ENCODE measurements at regions not wholly inside any gene's neighbourhood (a gene's known extent, or its start where the extent isn't known, plus 50 kb on each side); places are given as distances from the start of the nearest gene placed in this dataset.

DNA sequence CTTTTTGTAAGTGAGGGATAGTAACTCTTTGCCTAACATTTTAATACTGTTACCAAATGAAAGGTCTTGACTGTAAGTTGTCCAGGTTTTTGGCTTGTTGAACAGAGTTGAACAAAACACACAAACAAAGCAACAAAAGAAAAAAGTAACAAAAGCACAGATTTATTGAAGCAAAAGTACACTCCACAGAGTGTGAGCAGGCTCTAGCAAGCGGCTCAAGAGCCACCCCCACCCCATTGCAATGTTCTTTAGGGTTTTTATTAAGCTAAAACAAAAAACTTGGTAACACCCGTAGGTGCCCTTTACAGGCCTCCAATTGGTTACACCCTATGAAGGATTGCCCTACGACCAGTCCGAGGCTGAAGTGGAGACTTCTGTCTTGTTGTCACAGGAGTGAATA, 197.4 kb upstream of the MAP3K1 start:
- no peak for DNase-seq

DNA sequence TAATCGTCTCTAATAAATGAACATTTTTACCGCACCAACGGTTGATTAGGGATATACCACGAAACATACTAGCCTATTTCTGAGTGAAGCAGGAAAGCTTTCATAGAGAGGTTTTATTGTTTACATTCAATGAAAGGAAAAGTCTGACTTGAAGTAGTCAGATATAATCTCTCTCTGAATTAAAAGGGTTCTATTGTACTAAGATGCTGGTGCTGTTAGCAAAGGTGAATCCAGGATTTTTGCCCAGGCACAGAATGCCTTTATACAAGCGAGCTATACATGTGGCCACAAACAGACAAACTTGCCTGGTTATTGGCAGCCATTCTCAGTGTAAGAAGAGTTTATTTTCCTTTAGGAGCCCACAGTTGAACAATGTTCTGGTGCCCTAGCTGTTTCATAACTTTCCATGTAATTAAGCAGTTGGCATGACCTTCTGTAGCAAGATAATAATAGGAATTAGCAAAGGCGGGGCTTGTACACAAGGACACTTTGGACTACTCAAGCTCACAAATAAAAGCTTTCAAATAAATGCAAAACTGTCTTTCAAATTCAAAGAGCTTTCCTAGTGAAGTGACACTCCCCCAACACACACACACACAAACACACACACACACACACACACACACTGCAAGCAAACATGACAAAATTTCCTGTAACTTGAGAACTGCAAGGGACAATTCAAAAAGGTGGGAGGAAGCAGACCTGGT, 198.7 kb upstream of the MAP3K1 start:
- DNase-seq: no peak

DNA sequence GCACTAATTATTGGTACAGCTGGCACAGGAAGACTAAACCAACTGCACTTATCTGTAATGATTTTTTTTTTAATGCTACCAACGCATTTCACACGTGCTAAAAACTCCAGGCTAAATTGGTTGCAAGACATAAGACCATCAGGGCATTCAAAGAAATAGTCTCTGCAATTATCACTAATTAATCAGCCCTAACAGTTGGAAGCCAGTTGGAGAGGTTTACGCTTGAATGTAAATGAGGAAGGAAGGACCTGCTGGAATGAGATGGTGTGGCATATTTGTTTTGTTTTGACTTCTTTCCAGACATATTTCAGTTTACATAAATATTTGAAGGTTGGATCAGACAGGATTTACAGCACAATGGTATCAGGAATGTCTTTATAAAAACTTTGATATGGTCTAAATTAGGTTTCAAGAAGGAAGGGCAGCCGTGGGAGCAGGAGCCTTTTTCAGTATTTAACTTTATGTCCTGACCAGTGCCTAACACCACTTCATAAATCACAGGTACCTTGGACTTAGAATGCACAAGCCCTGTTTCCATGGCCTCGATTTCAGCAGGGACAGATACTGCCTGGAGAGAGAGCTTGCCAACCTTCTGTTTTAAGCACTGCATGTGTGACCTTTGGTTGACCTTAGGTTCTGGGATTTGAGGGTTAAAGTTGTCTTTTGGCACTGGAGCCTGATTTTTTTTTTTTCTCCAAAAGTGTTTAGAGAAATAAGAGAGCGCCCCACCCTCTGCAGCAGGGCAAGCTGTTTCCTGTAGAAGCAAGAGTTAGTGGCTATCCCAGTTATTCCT, 199.8 kb upstream of the MAP3K1 start:
- no peak for DNase-seq

DNA sequence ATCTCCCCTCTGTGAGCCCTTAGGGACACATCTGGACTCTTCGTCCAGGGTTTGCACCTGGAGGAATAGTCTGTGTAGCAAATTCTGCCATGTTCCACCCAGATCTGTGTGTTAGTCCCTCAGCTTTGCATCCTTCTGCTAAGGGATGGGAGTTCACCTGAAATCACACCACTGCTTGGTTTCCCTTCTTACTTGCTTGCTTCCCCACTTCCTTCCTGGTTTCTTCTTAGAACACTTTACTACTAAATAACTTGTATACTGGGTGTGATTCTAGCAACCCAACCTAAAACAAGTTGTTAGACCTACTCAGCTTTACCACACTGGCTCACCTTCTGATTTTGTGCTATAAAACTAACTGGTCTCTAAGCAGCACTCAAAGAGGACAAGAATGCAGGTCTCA, 202.6 kb upstream of the MAP3K1 start:
- DNase-seq: no peak

DNA sequence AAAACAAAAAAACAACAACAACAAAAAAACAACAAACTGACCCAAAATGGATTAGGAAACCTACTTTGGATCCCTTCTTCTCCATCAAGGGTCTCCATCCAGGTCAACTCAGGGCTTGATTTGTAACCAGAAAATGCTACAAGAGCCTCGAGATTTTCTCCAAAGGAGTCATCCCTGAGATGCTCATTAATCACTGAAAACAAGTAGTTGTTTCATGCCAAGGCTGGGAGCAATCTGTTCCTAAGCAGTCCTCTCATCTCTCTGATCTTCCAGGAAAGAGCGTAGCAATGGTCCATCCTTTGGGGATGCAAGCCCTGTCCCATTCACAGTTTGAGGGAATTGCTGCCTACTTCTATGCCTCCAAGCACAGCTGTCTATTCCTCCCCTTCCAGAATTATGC, 203.0 kb upstream of the MAP3K1 start:
- DNase-seq: no peak

DNA sequence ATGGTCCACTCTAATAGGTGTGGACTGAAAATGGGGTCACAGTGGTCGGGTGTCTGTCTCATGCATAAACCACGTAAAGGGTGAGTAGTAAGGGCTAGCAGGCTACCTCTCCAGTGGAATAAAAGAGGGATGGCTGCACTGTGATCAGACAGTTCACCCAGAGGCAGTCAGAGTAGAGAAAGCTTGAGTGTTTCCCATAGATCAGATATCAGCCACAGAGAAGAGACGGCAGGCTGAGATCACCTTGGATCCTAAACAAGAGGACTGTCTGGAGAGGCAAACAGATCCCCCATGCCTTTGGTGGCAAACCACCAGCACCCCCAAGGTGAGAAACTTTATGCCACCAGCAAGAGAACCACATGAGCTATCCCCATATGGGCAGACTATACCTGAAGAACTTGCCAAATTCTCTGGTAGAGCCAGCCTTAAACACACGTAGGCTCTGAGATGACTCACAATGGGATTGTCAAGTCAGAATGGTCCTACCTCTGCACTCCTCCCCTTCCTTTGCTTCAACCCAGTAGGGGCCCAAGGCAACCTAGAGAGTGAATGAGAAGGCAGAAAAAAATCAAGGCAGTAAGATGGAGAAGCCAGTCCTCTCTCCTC, 205.2 kb upstream of the MAP3K1 start:
- no peak for DNase-seq

DNA sequence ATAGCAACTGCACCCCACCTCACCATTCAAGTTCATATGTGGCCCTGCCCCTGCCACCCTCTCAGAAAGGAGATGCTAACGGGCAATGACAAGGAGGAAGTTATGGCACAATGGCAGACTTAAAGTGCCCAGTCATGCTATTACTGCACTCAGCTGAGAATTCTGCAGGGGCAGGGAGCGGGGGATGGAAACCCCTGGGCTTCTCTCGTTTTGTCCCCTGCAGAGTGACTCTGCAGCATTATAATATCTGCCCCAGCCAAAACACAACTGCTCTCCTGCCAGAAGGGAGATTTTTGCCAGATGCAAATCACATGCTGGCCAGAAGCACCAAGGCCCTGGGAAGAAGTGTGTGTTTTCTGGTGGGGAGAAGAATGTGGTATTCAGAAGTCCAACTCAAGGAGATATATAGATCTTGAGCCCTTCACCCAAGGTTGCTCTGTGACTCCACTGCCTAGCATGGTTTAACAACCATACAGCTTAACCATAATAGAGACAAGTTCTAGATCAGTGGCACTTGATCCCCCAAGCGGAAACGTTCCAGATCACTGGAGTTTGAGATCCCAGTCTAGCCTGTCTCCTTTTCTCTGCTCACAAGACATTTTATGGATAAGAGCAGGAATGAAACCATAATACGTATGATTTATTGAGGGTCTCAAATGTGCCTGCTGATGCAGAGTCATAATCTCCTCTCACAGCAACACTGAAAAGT, 207.0 kb upstream of the MAP3K1 start:
- DNase-seq: no peak

DNA sequence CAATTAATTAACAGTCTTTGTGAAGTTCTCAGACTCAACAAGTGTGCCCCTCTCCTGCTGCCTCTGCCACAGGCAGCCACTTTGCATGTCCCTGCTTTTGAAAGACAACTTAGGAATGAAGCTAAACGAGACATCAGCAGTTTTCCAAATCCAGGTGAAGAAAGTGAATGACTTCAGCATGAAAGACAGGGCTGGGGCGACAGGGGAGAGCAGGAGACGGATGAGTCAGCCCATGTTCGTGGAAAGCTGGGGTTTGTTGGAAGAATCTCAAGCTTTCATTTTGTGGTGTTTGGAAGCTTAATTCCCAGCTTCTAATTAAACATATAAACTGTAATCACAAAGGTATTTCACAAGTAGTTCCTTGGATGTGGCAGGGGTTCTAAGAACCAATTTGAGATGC, 207.8 kb upstream of the MAP3K1 start:
- DNase-seq: no peak

DNA sequence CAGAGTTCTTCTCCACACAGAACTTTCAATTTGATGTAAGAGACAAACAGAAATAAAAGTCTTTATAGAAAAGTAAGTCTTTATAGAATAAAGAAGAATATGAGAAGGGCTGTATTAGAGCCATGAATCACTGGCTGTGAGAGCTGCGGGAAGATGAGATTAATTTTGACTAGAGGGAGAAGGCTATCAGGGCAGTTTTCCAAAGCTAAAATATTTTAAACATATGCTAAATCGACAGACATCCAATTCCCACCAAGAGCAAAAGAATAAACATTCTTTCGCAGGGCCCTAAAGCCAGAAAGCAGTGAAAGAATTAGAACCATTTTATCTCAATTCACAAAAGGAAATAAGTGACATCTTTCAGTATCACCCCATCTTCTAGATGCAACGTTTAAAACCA, 208.3 kb upstream of the MAP3K1 start:
- peak; percentile 14 for DNase-seq

DNA sequence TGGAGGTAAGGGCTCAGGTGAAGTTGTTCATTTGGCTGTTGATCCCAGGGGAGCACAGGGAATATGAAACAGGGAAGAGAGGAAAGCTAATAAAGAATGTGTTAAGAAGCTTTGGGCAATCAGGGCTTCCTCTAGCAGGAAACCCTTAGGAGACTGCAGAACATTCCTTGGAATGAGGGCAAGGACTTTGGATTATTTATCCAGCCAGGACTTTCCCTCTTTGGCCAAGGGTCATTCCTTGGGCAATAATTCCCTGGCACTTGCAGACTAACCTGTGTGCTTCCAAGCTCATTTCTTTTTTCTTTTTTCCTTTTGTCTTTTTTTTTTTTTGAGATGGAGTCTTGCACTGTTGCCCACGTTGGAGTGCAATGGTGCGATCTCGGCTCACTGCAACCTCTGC, 209.2 kb upstream of the MAP3K1 start:
- DNase-seq: no peak

DNA sequence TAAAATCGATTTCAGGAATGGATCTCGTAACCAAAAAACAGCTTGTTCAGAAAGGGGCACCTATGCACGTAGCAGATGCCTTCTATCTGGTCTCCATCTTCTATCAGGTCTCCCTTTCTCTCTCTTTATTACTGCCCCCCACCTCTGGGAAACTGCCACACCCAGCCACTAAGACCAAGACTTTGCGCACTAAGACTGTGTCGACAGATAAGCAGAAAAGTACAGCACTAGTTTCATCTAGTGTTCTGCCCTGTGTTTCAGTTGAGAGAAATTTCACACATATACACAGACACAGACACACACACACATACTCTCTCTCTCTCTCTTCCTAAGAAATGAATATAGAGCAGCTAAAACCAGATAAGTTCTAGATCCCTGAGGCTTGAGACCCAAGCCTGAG, 210.1 kb upstream of the MAP3K1 start:
- no peak for DNase-seq

DNA sequence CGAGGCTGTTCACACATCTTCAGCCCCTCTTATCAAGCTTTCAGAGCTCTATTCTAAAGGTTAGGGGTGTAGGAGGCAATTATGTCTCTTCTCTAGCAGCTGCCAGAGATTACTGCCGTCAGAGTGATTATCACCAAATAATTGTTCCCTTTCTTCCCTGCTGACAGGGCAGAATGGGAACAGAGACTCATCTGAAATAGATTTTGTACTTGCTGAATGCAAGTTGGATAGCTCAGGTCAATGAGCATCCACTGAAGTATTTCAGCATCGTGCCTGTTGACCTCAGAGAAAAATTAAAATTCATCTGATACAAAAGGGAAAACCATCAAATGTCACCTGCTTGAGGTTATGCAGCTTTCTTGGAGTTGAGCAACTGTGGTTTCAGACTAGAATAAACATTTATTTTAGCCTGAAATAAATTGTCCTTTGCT, 213.7 kb upstream of the MAP3K1 start:
- DNase-seq: no peak

DNA sequence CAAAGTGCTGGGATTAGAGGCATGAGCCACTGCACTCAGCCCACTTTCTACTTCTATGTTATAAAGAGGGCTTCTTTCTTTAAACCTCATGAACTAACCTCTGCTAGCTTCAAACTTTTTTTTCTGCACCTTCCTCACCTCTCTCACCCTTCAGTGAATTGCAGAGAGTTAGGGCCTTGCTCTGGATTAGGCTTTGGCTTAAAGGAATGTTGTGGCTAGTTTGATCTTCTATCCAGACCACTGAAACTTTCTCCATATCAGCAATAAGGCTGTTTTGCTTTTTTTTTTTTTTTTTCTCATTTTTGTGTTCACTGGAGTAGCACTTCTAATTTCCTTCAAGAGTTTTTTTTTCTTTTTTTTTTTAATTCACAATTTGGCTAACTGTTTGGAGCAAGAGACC, 216.4 kb upstream of the MAP3K1 start:
- DNase-seq: no peak

DNA sequence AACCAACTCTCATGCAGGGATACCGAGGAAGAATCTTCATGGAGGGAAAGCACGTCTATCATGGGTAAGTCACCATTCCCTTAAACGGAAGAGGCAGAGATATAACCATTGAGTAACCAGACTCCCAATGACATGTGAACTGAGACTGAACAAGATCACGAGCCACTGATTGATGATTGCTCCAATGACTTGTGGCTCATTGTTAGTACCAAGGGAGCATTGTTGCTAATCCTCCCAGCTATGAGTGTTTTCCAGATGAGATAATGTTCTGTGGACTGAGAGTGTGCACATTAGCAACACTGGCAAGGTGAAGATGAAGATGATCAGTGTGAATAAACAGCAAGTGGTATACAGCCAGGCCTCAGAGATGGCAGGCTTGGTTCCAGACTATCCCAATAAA, 219.2 kb upstream of the MAP3K1 start:
- no peak for DNase-seq

DNA sequence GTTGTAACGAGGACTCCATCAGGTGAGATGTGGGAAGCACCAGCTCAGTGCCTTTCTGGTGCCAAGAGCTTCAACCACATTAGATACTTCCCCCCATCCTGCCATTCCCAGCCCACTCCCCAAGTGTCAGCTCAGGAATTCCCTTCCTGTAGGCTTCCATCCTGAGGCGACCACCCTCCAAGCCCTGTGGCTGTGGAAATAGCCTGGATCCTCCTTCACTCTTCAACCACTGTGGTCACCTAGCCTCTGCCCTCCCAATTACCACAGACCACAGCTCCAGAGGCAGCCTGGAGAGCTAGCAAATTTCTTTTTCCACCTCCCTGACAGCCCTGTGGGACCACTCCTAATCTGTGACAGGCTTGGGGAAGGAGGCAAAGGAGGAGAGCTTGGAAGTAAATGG, 219.8 kb upstream of the MAP3K1 start:
- no peak for DNase-seq

DNA sequence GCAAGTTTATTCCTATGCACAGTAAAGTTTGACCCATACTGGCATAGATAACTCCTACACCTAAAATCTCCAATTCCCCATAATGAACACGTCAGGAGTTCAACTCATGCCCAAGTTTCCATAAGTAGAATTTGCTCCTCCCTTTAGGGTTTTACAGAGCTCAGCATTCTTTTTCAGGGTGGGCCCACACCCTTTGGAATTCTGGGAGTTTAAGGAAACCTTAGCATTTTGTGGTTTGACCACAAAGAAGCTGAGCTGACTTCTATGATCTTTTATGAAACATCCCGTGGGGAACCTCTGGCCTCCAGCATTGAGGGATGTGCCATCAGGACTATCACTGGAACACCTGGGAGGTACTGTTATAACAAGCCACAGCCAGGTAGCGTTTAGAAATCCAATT, 220.6 kb upstream of the MAP3K1 start:
- no peak for DNase-seq

DNA sequence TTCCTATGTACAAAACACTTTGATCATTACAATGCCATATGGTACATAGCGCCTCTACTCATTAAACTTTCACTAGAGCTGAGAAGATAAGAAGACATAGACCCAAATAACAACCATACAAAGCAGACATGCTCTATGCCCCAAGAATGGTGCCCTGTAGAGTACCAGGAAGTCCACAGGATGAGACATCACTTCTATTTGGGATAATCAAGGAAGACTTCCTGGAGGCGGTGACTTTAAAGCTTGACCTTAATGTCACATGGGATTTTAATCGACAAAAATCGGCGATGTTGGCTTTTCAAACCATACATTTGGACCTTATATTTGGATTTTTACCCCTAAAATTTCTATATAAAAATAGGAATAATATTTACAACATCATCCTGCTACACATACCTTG, 224.3 kb upstream of the MAP3K1 start:
- no peak for DNase-seq

DNA sequence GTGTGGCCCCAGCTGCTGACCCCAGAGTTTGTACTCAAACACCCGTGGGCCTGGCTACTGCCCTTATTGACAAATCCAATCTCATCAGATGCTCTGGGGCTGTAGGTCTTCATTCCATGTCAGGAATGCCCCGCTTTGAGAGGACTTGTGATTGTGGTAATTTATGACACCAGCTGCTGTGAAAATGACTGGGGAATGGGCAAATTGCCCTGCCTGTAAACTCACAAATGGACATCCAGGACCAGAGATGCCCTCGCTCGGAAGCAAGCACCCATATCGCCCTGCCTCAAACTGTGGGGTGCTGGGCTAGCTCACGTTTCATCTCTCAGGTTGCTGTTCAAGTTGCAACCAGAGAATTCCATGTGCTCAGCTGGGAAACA, 225.9 kb upstream of the MAP3K1 start:
- no peak for DNase-seq

DNA sequence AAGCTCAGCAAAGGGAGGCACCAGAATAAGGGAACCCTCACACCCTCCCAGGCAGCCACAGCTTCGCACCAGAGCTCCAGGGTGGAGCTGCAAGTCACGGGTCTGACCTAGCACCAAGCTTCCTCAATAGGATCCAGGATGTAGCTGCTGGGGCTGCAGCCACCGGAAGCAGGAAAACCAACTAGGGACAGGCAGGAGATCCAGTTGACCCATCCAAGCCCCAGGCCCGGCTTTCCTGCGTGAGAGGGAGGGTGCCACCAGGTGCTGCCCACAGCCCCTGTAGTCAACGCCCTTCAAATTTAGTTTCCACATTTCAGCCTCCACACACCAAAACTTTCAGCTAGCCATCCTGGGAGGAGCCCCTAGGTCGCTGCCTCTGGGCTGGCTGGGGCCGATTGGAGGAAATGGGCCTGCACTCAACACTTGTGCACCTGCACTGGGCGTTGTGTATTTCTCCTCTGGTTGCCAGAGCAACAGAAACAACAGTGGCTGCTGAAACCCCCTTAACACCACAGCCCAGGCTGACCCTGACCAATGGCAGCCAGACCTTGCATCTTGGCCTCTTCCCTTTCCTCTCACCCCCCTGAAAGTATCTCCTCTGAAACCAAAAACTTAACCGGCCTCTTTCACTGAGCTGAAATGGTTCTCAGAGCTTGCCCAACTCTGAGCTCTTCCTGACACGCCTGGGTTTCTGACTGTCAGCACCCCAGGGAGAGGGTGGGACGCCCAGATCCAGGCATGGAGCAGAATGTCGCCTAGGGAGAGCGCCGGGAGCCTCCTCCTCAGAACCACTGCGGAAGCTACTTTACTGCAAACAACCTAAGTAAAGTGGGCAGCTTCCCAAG, 226.5 kb upstream of the MAP3K1 start:
- DNase-seq: no peak

DNA sequence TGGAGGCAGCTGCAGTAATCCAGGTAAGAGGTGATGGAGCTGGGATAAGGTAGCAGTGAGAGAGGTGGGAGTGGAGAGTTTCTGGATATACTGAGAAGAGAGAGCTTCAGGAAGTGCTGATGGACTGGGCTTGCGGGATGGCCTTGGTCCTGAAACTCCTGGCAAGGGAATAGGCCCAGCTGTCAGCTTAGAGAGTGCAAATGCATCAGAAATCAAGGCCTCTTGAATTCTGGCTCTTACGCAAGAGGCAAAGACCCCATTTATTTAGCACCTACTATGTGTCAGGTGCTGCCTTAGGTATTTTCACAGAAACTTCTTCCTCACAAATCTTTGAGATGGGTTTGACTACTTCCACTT, 227.2 kb upstream of the MAP3K1 start:
- no peak for DNase-seq

DNA sequence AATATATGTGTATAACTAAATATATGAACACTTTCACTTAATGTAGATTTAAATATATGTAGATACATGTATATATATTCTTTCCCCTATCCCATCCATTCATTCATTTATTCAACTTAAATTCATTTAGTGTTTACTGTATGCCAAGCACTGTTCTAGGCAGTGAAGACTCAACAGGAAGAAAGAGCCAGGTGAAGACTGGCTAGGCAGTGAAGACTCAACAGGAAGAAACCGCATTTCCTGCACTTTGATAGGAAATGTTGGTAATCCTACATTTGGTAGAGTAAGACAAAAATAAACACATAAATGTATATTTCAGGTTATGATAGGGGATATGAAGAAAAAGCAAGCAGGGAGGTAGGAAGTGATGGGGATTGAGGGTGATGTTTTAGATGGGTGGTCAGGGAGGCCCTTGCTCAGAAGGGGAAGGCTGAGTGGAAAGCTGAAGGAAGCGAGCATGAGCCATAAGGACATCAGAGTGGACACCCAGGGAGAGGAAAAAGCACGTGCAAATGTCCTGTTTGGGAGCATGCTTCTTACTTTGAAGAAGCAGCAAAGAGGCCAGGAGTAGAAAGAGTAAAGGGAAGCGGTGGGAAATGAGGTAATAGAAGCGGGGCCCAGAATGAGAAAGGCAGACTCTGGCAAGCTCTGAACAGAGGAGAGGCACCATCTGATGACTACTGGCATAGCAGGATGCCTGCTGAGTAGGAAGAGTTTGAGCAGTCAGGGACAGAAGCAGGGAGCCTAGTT, 227.8 kb upstream of the MAP3K1 start:
- DNase-seq: no peak
